Ishikawa (cell line): ENCODE measurements at regions not wholly inside any gene's neighbourhood (a gene's known extent, or its start where the extent isn't known, plus 50 kb on each side); places are given as distances from the start of the nearest gene placed in this dataset.

Source experiments
- CEBPB ChIP-seq: IDR thresholded peaks from 2 replicates; pipeline ENCODE4 v1.6.1; 2012
- CREB1 ChIP-seq: IDR thresholded peaks from 2 replicates; pipeline ENCODE4 v1.6.1; 2012; ENCODE audit warnings: low read depth
- EP300 ChIP-seq: IDR thresholded peaks from 2 replicates; pipeline ENCODE4 v1.6.1; 2012; ENCODE audit warnings: borderline replicate concordance
- FOXM1 ChIP-seq: IDR thresholded peaks from 2 replicates; pipeline ENCODE4 v1.6.1; 2012; ENCODE audit warnings: low read depth, borderline replicate concordance
- NFIC ChIP-seq: IDR thresholded peaks from 2 replicates; pipeline ENCODE4 v1.6.1; 2012
- RAD21 ChIP-seq: IDR thresholded peaks from 2 replicates; pipeline ENCODE4 v1.6.1; 2012; ENCODE audit warnings: low read depth
- TAF1 ChIP-seq: IDR thresholded peaks from 2 replicates; pipeline ENCODE4 v1.6.1; 2012; ENCODE audit warnings: low read depth, mild to moderate bottlenecking
- TCF12 ChIP-seq: IDR thresholded peaks from 2 replicates; pipeline ENCODE4 v1.6.1; 2012; ENCODE audit warnings: low read depth
- ZBTB7A ChIP-seq: IDR thresholded peaks from 2 replicates; pipeline ENCODE4 v1.6.1; 2012; ENCODE audit warnings: low read depth
- TF ChIP-seq, protein P1 (sequence below): IDR thresholded peaks from 2 replicates; pipeline ENCODE4 v1.6.1; 2012; ENCODE audit warnings: low read depth, mild to moderate bottlenecking
- TF ChIP-seq, protein P2 (sequence below): IDR thresholded peaks from 2 replicates; pipeline ENCODE4 v1.6.1; 2012
- TF ChIP-seq, protein P3 (sequence below): IDR thresholded peaks from 2 replicates; pipeline ENCODE4 v1.6.1; 2012

DNA sequence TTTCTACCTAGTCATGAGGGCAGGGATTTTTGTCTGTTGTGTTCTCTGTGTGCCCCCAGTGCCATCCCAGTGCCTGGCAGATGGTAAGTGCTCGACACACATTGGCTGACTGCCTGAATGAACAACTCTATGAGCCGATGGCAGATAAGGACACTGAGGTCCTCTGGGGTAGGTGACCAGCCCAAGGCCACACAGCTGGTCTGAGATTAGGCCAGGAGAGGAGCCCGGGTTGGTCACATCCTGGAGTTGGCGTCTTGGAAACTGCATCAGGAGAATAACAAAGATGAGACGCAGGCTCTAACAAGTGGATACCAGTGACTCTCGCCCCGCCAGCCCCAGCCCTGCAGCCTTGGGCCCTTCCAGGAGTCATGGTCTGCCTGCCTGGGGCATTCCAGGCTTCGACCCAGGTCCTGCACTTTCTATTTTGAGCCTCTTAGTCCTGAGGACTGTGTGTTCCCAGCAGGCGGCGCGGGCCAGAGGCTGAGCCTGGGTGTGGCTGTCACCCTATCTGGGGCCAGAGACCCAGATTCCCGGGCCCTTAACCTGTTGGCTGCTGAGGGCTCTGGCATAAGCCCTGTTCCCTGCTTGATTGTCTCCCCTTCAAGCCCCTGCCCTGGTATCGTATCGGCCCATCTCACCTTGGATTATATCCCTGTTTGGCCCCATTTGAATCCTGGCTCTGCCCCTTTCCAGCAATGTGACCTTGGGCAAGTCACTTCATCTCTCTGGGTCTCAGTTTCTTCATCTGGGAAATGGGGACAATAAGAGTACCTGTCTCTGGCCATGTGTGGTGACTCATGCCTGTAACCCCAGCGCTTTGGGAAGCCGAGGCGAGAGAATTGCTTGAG is 88.3 kb downstream of the CEBPB start:
- no peak for TF ChIP-seq EP300
- TF ChIP-seq, protein P1, sequence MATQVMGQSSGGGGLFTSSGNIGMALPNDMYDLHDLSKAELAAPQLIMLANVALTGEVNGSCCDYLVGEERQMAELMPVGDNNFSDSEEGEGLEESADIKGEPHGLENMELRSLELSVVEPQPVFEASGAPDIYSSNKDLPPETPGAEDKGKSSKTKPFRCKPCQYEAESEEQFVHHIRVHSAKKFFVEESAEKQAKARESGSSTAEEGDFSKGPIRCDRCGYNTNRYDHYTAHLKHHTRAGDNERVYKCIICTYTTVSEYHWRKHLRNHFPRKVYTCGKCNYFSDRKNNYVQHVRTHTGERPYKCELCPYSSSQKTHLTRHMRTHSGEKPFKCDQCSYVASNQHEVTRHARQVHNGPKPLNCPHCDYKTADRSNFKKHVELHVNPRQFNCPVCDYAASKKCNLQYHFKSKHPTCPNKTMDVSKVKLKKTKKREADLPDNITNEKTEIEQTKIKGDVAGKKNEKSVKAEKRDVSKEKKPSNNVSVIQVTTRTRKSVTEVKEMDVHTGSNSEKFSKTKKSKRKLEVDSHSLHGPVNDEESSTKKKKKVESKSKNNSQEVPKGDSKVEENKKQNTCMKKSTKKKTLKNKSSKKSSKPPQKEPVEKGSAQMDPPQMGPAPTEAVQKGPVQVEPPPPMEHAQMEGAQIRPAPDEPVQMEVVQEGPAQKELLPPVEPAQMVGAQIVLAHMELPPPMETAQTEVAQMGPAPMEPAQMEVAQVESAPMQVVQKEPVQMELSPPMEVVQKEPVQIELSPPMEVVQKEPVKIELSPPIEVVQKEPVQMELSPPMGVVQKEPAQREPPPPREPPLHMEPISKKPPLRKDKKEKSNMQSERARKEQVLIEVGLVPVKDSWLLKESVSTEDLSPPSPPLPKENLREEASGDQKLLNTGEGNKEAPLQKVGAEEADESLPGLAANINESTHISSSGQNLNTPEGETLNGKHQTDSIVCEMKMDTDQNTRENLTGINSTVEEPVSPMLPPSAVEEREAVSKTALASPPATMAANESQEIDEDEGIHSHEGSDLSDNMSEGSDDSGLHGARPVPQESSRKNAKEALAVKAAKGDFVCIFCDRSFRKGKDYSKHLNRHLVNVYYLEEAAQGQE: no peak
- TF ChIP-seq, protein P2, sequence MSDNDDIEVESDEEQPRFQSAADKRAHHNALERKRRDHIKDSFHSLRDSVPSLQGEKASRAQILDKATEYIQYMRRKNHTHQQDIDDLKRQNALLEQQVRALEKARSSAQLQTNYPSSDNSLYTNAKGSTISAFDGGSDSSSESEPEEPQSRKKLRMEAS: no peak
- peak; percentile 36; the same call in 1 of the 2 replicates for TF ChIP-seq RAD21
- no peak for TF ChIP-seq CREB1
- TF ChIP-seq TAF1: no peak
- TF ChIP-seq FOXM1: no peak
- TF ChIP-seq, protein P3, sequence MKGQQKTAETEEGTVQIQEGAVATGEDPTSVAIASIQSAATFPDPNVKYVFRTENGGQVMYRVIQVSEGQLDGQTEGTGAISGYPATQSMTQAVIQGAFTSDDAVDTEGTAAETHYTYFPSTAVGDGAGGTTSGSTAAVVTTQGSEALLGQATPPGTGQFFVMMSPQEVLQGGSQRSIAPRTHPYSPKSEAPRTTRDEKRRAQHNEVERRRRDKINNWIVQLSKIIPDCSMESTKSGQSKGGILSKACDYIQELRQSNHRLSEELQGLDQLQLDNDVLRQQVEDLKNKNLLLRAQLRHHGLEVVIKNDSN: no peak
- TF ChIP-seq NFIC: no peak
- TF ChIP-seq TCF12: 0 out of 2 replicates have a peak, but pooled peaks have one; percentile 38
- TF ChIP-seq ZBTB7A: no peak
- no peak for TF ChIP-seq CEBPB
